HG03064 (cell line): ENCODE measurements at regions not wholly inside any gene's neighbourhood (a gene's known extent, or its start where the extent isn't known, plus 50 kb on each side); places are given as distances from the start of the nearest gene placed in this dataset.
"Not testable (repeated sequence)": the region's sequence is repeated elsewhere in the genome, so short reads cannot be mapped to it uniquely, and the experiment has no call there.

ENCODE experiments used
- ATAC-seq: cut with Tn5 transposase; IDR thresholded peaks from one replicate; pipeline ENCODE4 v1.9.1; 2021; ENCODE audit warnings: low read depth; ENCODE audit not compliant: unreplicated experiment

GRCh38 chr1:81312272-81312754, 488.4 kb upstream of the ADGRL2 start:
- no peak for ATAC-seq

- no peak for ATAC-seq
Measured at GRCh38 chr1:81310250-81310649, 490.5 kb upstream of the ADGRL2 start.

- ATAC-seq, result no peak
Measured at GRCh38 chr1:81308191-81308590, 492.5 kb upstream of the ADGRL2 start.

DNA sequence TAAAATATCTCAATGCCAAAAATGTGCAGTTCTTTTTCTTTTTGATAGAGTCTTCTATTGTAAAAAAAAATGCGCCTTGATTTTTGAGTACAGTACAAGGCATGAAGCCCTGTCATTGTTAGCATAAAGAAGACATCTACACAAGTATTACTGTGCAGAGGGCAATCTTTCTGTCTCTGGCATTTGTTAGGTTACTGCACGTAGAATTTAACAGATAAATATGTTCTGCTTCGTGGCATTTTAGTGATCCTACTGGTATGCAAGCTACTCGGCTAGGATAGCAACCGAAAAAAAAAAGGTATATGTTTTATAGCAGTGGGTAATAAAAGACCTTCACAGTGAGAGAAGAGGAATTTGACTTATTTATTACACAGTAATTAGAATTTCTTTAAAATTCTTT, 492.9 kb upstream of the ADGRL2 start:
- no peak for ATAC-seq

- no peak for ATAC-seq
Measured at GRCh38 chr1:81305997-81306452, 494.7 kb upstream of the ADGRL2 start.

DNA sequence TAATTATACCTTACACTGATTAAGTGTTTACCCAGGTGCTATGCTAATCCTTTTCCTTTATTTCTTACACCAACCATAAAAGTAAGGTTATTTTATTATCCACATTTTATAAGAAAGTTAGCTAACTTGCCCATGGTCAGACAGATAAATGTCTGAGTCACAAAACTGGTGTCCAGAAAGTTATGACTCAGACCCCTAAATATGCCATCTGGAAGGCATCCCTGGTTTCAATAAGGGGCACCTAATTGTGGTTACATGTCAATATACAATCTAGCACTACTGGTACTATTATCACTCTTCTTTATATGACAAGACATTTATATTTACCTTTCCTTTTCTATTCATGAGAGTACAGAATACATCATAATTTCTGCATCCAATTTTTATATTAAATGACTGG, 496.5 kb upstream of the ADGRL2 start:
- no peak for ATAC-seq

DNA sequence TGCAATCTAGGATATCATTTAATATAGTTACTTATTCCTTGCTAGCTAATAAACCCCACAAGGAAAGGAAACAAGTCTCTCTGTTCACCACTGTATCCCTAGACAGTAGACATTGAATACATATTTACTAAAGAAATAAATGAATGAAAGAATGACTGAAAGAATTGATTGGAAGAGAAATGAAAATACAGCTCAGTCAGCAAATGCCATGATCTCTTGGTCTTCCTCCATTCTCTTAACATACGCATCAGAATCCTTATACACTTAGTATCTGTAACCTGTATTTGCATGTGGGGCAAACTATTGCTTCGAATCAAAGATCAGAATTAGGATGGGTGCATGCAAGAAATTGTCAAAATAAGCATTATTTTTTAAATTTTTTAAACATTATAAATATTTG, 500.8 kb upstream of the ADGRL2 start:
- no peak for ATAC-seq

DNA sequence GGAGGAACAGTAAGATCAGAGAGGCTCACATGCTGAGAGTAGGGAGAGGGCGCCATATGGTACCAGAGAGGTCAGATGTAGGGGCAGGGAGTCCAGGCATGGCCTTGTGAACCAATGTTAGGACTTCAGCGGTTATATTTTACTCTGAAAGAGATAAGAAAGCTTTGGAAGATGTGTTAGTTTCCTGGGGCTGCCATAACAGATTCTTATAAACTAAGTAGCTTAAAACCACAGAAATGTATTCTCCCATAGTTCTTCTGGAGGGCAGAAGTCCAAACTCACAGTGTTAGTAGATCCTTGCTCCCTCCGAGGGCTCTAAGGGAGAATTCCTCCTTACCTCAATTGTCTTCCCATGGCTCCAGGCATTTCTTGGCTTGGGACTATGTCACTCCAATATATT, 502.5 kb upstream of the ADGRL2 start:
- ATAC-seq, result no peak

DNA sequence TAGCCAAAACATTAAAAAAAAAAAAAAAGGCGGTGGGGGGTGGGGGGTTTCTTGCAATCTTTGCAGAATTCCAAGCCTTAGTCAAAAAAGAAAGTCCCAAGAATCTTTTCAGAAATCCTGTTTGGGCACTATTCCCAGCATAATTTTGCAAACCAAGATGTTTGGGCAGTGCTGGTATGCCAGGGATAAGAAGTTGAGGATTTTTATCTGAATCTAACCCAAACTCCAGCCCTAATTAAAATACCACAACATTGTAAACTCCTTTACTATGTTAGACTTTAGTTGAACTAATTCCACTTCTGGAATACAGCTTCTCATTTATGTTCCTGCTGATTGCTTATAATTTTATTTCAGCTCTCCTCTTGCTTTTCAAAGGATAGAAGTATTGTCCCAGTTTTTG, 504.1 kb upstream of the ADGRL2 start:
- ATAC-seq, result no peak

GRCh38 chr1:81290326-81290725, 510.4 kb upstream of the ADGRL2 start:
- no peak for ATAC-seq

DNA sequence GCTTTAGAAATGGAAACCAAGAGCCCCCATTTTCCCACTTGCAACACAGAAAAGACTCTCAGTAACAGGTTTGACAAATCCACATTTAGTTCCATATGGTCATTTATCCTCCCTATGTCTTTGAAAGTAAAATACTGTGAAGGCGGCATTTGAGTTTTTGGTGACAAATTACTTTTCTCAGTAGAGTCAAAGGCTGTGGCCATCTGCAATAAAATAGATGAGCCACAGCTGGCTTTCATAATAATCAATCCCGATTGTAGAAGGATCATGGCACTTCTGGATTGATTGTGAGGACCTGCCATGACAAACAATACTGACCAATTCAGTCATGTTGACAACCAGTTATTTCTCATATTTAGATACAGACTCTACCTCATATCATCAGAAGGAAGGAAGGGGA, 512.0 kb upstream of the ADGRL2 start:
- no peak for ATAC-seq

DNA sequence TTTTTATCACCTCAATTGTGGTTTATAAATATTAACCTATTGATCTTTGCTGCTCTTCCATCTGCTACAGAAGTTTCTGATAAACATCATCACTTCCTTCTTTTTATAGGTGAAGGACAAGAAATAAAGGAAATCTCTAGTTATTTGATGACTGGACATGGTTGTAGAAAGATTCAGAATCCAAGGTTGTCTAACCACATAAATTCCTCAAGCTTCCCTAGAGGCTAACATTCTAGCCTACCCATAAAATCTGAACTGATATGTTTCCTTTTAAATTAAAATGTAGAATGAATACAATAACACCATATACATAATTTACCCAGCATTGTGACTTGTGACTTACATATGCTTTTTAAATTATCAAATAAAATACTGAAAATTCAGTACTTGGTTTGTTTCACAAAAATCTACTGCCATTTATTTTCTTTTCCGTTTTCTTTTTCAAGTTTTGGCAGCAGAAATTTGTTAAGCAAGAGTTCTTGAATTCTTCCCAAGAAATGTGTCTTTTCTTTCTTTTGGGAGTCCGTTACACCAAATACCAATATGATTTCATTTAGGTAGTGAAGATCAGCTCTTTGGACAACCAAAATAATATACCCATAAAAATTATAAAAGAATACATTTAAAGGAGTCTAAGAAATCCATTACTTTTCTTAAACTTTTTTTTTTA, 513.2 kb upstream of the ADGRL2 start:
- ATAC-seq, result no peak

DNA sequence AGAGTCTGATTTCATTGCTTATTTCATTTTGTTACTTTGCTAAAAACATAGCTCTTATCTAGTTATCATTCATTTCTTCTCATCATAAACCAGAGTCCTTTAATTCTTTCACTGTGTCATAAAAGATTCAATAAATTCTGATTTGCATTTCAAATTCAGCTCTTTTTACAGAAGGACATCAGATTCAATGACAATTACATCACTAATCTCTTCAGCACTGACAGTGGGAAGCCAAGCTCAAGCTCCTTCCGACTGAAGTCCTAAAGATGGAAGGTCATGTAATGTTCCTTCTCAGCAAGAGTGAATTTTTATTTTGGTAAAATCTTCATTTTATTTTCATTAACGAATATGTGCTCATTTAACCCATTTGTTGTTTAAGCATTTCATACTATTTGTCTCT, 530.7 kb upstream of the ADGRL2 start:
- ATAC-seq, result no peak

- ATAC-seq, result no peak
Measured at GRCh38 chr1:81264976-81265375, 535.8 kb upstream of the ADGRL2 start.

DNA sequence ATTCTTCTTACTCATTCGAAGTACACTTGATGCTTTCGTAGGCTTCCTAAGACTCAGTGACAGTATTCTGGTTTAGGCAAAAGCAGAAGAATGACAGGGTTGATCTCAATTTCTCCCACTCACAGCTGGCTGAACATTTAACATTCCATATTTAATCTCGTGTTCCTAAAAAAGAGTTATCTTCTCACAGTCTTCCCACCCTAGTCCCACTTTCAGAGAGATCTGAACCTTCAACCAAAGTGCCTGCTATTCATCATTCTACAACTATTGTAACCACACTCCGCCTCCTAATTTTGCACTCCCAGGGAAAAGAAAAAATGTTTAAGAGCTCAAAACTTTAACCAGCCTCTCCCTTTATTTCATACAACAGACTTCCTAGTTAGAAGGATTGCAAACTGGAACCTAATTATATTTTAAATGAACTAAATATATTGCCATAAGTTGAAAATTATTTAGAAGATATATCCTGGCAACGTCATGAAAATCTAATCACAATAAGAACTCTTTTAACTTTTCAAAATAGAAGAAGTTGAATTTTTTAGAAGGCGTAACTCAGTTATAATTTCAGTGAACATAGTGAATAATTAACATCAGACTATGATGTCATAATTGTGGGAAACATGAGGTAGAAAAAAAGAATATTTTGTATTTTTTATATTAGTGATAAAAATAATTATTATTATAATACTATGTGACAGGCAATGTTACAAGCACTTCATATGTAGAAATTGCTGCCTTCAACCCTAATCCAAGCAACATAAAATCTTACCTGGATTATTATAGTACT, 540.9 kb upstream of the ADGRL2 start:
- no peak for ATAC-seq

DNA sequence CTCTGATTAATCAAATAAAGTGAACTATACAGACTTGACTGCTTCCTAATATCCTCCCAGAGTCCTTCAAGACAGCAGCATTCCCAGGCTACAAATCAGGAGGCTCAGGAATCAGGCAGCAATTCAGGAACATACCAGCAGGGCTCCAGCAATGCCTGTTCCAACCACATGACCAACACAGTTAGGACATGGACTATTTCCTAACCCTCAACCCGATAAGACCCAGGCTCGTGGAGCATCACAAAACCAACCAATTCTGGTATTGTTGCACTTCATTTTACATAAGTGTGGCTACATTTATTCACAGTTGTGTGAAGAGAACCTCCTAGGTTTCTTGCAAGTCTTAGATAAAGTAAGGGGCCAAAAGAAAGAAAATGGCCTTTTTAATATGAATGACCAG, 546.2 kb upstream of the ADGRL2 start:
- no peak for ATAC-seq

- no peak for ATAC-seq
Measured at GRCh38 chr1:81254068-81254467, 546.7 kb upstream of the ADGRL2 start.

DNA sequence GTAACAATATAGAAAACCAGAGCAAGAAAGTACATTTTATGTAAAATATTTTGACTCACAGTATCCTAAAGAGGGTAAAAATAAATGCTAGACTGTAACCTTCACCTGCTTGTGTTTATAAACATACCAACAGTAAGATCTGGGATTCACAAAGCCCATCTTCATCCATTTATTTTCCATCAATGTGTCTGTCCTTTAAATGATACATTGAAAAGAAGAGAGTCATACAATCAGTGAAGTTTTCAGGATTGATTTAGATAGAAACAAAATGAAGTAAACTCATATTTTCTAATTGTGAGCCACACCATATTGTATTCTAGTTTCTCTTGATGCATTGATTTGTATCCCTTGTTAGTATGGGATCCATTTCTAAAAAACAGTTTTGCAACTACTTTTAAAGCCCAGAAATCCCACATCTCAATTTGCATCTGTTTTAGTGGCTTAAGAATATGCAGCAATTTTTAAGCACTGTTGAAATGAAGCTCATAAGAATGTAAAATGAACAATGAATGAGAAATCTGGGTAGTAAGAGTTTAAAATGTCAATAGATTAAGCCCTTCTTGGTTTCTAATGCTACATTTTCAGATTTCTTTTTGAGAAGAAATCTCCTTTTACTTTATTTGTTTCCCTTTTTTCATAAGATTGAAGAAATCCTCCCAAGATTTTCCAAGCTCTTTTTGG, 548.1 kb upstream of the ADGRL2 start:
- no peak for ATAC-seq

GRCh38 chr1:81250825-81251224, 549.9 kb upstream of the ADGRL2 start:
- not testable (repeated sequence) for ATAC-seq

- not testable (repeated sequence) for ATAC-seq
Measured at GRCh38 chr1:81245084-81245715, 555.5 kb upstream of the ADGRL2 start.

- ATAC-seq, result not testable (repeated sequence)
Measured at GRCh38 chr1:81244612-81245011, 556.1 kb upstream of the ADGRL2 start.
